Activated T-helper 1 cell treated with anti-CD3 and anti-CD28 coated beads, Interleukin-12 subunit alpha, Interleukin-12 subunit beta, Interleukin-2, Interleukin-4 antibody, amounts not matched to agents 30 ng/mL and 10 ng/mL and 1 ng/mL, durations not matched to agents 14 hours and 24 hours and 36 hours (primary cell): ENCODE measurements at regions not wholly inside any gene's neighbourhood (a gene's known extent, or its start where the extent isn't known, plus 50 kb on each side); places are given as distances from the start of the nearest gene placed in this dataset.
"Not testable (repeated sequence)": the region's sequence is repeated elsewhere in the genome, so short reads cannot be mapped to it uniquely, and the experiment has no call there.

Experiments used
- DNase-seq: peaks from one replicate; pipeline ENCODE4 v3.0.0; 2021; ENCODE audit warnings: low spot score
- H3K27ac Mint-ChIP-seq: one replicate; pipeline ENCODE4 v1.8.0; 2021; ENCODE audit warnings: mild to moderate bottlenecking, mixed read lengths
- H3K27me3 Mint-ChIP-seq: one replicate; pipeline ENCODE4 v1.8.0; 2022; ENCODE audit warnings: mild to moderate bottlenecking, moderate library complexity, mixed read lengths; ENCODE audit not compliant: insufficient read depth
- H3K36me3 Mint-ChIP-seq: one replicate; pipeline ENCODE4 v1.8.0; 2021; ENCODE audit warnings: low read depth, mixed read lengths
- H3K4me1 Mint-ChIP-seq: one replicate; pipeline ENCODE4 v1.8.0; 2021; ENCODE audit warnings: low read depth, mixed read lengths
- H3K4me3 Mint-ChIP-seq: one replicate; pipeline ENCODE4 v1.8.0; 2021; ENCODE audit warnings: mild to moderate bottlenecking, moderate library complexity, mixed read lengths
- H3K9me3 Mint-ChIP-seq: one replicate; pipeline ENCODE4 v1.8.0; 2021; ENCODE audit warnings: mixed read lengths
- intact Hi-C: fragments of 100-400 bp; cut with micrococcal nuclease; formaldehyde crosslinking; loops from one replicate; pipeline ENCODE4 v1.15.1; 2024

GRCh38 chr14:106051796-106052195, 525.4 kb downstream of the TMEM121 start:
- no peak overlapping the region for H3K27ac Mint-ChIP-seq
- DNase-seq: no peak
- H3K27me3 Mint-ChIP-seq: peaks cover 9% of the 10 kb centered on the region
- H3K9me3 Mint-ChIP-seq: no peaks in the 10 kb centered on the region
- intact Hi-C loops: no loop called here
- H3K4me1 Mint-ChIP-seq: peaks cover 28% of the 10 kb centered on the region
- H3K36me3 Mint-ChIP-seq: no peaks in the 10 kb centered on the region
- H3K4me3 Mint-ChIP-seq: no peak overlapping the region

- H3K36me3 Mint-ChIP-seq: no peaks in the 10 kb centered on the region
- intact Hi-C loops: no loop called here
These were observed 528.9 kb downstream of the TMEM121 start for GRCh38 chr14:106055289-106055688.

GRCh38 chr14:106058342-106058741, 532.0 kb downstream of the TMEM121 start:
- no peak overlapping the region for H3K4me3 Mint-ChIP-seq
- no peaks in the 10 kb centered on the region for H3K36me3 Mint-ChIP-seq
- no peak for DNase-seq
- H3K27ac Mint-ChIP-seq: no peak overlapping the region
- peaks cover 18% of the 10 kb centered on the region for H3K27me3 Mint-ChIP-seq
- H3K4me1 Mint-ChIP-seq: peaks cover 31% of the 10 kb centered on the region
- no peaks in the 10 kb centered on the region for H3K9me3 Mint-ChIP-seq
- intact Hi-C loops: no loop called here

More at GRCh38 chr14:106055289-106055688, 528.9 kb downstream of the TMEM121 start:
- no peaks in the 10 kb centered on the region for H3K9me3 Mint-ChIP-seq
- DNase-seq: no peak
- H3K27me3 Mint-ChIP-seq: peaks cover 20% of the 10 kb centered on the region
- peaks cover 23% of the 10 kb centered on the region for H3K4me1 Mint-ChIP-seq
- H3K27ac Mint-ChIP-seq: no peak overlapping the region
- no peak overlapping the region for H3K4me3 Mint-ChIP-seq

- Mint-ChIP-seq H3K27me3 (peaks cover 25% of the 10 kb centered on the region), H3K4me3 (no peak overlapping the region)
These were observed 534.0 kb downstream of the TMEM121 start for GRCh38 chr14:106060276-106060975.

GRCh38 chr14:106061877-106062500, 535.6 kb downstream of the TMEM121 start:
- not testable (repeated sequence) for H3K27ac Mint-ChIP-seq, H3K4me3 Mint-ChIP-seq, H3K9me3 Mint-ChIP-seq, H3K36me3 Mint-ChIP-seq
- Mint-ChIP-seq H3K27me3 (peaks cover 32% of the 10 kb centered on the region), H3K4me1 (peaks cover 18% of the 10 kb centered on the region)
- peak; percentile 64 for DNase-seq
- intact Hi-C loops: loop anchor here (5.0 kb wide), 1 partner anchor 50 kb away; no protein-coding TSS in a partner anchor

More at GRCh38 chr14:106060276-106060975, 534.0 kb downstream of the TMEM121 start:
- H3K27ac Mint-ChIP-seq: no peak overlapping the region
- H3K9me3 Mint-ChIP-seq: no peaks in the 10 kb centered on the region
- H3K4me1 Mint-ChIP-seq: peaks cover 20% of the 10 kb centered on the region
- no peak for DNase-seq
- no peaks in the 10 kb centered on the region for H3K36me3 Mint-ChIP-seq
- intact Hi-C loops: loop anchor here (5.0 kb wide), 1 partner anchor 48 kb away; no protein-coding TSS in a partner anchor

GRCh38 chr14:106062502-106063272, 536.3 kb downstream of the TMEM121 start:
- DNase-seq: no peak
- Mint-ChIP-seq H3K27ac (no peak overlapping the region), H3K27me3 (peaks cover 28% of the 10 kb centered on the region), H3K4me3 (no peak overlapping the region), H3K9me3 (no peaks in the 10 kb centered on the region), H3K36me3 (no peaks in the 10 kb centered on the region), H3K4me1 (peaks cover 21% of the 10 kb centered on the region)
- intact Hi-C loops: loop anchor here (5.0 kb wide), 1 partner anchor 50 kb away; no protein-coding TSS in a partner anchor

GRCh38 chr14:106067935-106068334, 541.6 kb downstream of the TMEM121 start:
- peaks cover 24% of the 10 kb centered on the region for H3K27me3 Mint-ChIP-seq
- H3K4me1 Mint-ChIP-seq: peaks cover 24% of the 10 kb centered on the region
- no peak overlapping the region for H3K27ac Mint-ChIP-seq
- no peak for DNase-seq
- intact Hi-C loops: no loop called here
- H3K4me3 Mint-ChIP-seq: no peak overlapping the region
- H3K36me3 Mint-ChIP-seq: peaks cover 1% of the 10 kb centered on the region
- H3K9me3 Mint-ChIP-seq: no peaks in the 10 kb centered on the region

GRCh38 chr14:106069804-106070625, 543.6 kb downstream of the TMEM121 start:
- no peak for DNase-seq
- H3K4me1 Mint-ChIP-seq: peaks cover 24% of the 10 kb centered on the region
- intact Hi-C loops: loop anchor here (1.0 to 2.0 kb wide), 3 partner anchors 25 to 56 kb away; no protein-coding TSS in a partner anchor
- H3K36me3 Mint-ChIP-seq: peaks cover 1% of the 10 kb centered on the region
- H3K9me3 Mint-ChIP-seq: no peaks in the 10 kb centered on the region
- H3K27ac Mint-ChIP-seq: peak overlapping the region; percentile 54
- peaks cover 14% of the 10 kb centered on the region for H3K27me3 Mint-ChIP-seq
- no peak overlapping the region for H3K4me3 Mint-ChIP-seq

GRCh38 chr14:106080922-106081321, 554.5 kb downstream of the TMEM121 start:
- H3K36me3 Mint-ChIP-seq: no peaks in the 10 kb centered on the region
- H3K4me3 Mint-ChIP-seq: no peak overlapping the region
- peaks cover 1% of the 10 kb centered on the region for H3K4me1 Mint-ChIP-seq
- intact Hi-C loops: no loop called here
- no peak overlapping the region for H3K27ac Mint-ChIP-seq
- H3K9me3 Mint-ChIP-seq: no peaks in the 10 kb centered on the region
- peaks cover 41% of the 10 kb centered on the region for H3K27me3 Mint-ChIP-seq
- no peak for DNase-seq

- intact Hi-C loops, H3K9me3 Mint-ChIP-seq: not testable (repeated sequence)
- H3K27me3 Mint-ChIP-seq: peaks cover 41% of the 10 kb centered on the region
These were observed 555.3 kb downstream of the TMEM121 start for GRCh38 chr14:106081721-106082120.

GRCh38 chr14:106083082-106083481, 556.7 kb downstream of the TMEM121 start:
- intact Hi-C loops: no loop called here
- no peaks in the 10 kb centered on the region for H3K9me3 Mint-ChIP-seq
- no peak overlapping the region for H3K27ac Mint-ChIP-seq
- H3K27me3 Mint-ChIP-seq: peaks cover 35% of the 10 kb centered on the region
- H3K4me3 Mint-ChIP-seq: no peak overlapping the region
- H3K36me3 Mint-ChIP-seq: no peaks in the 10 kb centered on the region
- H3K4me1 Mint-ChIP-seq: peaks cover 21% of the 10 kb centered on the region
- no peak for DNase-seq

More at GRCh38 chr14:106081721-106082120, 555.3 kb downstream of the TMEM121 start:
- not testable (repeated sequence) for H3K27ac Mint-ChIP-seq, H3K36me3 Mint-ChIP-seq, DNase-seq, H3K4me3 Mint-ChIP-seq, H3K4me1 Mint-ChIP-seq

- no peak overlapping the region for H3K4me3 Mint-ChIP-seq
- H3K9me3 Mint-ChIP-seq: no peaks in the 10 kb centered on the region
- peaks cover 38% of the 10 kb centered on the region for H3K4me1 Mint-ChIP-seq
- peaks cover 16% of the 10 kb centered on the region for H3K27me3 Mint-ChIP-seq
- H3K36me3 Mint-ChIP-seq: no peaks in the 10 kb centered on the region
- DNase-seq: no peak
- intact Hi-C loops: no loop called here
- no peak overlapping the region for H3K27ac Mint-ChIP-seq
These were observed 561.5 kb downstream of the TMEM121 start for GRCh38 chr14:106087837-106088236.
